ENCODE measurements at regions not wholly inside any gene's neighbourhood (a gene's known extent, or its start where the extent isn't known, plus 50 kb on each side); places are given as distances from the start of the nearest gene placed in this dataset.

- no peaks in the 10 kb centered on the region for H3K79me2 ChIP-seq (ENCODE audit: insufficient read depth)
- no peaks in the 10 kb centered on the region for H4K20me1 ChIP-seq (ENCODE audit: insufficient read depth)
- no peak overlapping the region for H3K27ac ChIP-seq (ENCODE audit: low read depth in 2 of 2, low read length in 1 of 2)
- H3F3A ChIP-seq (replicated peaks; ENCODE audit: insufficient read depth): no peaks in the 10 kb centered on the region
- no peaks in the 10 kb centered on the region for H3K27me3 ChIP-seq (ENCODE audit: insufficient read depth)
- H3K4me1 ChIP-seq (ENCODE audit: control insufficient read depth in 1 of 2, insufficient read depth in 2 of 2, low read depth in 1 of 2, low read length in 1 of 2): no peaks in the 10 kb centered on the region
- H3K9me3 ChIP-seq: no peaks in the 10 kb centered on the region
- DNase-seq: no peak
- no peak overlapping the region for H2AFZ ChIP-seq (ENCODE audit: low read depth)
- TF ChIP-seq GABPA (IDR thresholded peaks at IDR 0.05; ENCODE audit: low read depth): no peak
- TF ChIP-seq YY1 (IDR thresholded peaks at IDR 0.05; ENCODE audit: low read depth): no peak
- TF ChIP-seq USF1 (IDR thresholded peaks at IDR 0.05; ENCODE audit: borderline replicate concordance, low read depth): no peak
- no peak for TF ChIP-seq ELF1 (IDR thresholded peaks at IDR 0.05)
- TF ChIP-seq NFIC (IDR thresholded peaks at IDR 0.05; ENCODE audit: borderline replicate concordance): no peak
- TF ChIP-seq SIN3A (IDR thresholded peaks at IDR 0.05; ENCODE audit: borderline replicate concordance, low read depth, low read length): no peak
- TF ChIP-seq RAD21 (IDR thresholded peaks at IDR 0.05; ENCODE audit: low read length): no peak
- TF ChIP-seq TCF12 (IDR thresholded peaks at IDR 0.05): no peak
- no peak for TF ChIP-seq POLR2AphosphoS5 (IDR thresholded peaks at IDR 0.05; ENCODE audit: low read depth, low read length)
- no peak for TF ChIP-seq MXI1 (IDR thresholded peaks at IDR 0.05; ENCODE audit: low read depth, low read length)
- TF ChIP-seq, protein P1, sequence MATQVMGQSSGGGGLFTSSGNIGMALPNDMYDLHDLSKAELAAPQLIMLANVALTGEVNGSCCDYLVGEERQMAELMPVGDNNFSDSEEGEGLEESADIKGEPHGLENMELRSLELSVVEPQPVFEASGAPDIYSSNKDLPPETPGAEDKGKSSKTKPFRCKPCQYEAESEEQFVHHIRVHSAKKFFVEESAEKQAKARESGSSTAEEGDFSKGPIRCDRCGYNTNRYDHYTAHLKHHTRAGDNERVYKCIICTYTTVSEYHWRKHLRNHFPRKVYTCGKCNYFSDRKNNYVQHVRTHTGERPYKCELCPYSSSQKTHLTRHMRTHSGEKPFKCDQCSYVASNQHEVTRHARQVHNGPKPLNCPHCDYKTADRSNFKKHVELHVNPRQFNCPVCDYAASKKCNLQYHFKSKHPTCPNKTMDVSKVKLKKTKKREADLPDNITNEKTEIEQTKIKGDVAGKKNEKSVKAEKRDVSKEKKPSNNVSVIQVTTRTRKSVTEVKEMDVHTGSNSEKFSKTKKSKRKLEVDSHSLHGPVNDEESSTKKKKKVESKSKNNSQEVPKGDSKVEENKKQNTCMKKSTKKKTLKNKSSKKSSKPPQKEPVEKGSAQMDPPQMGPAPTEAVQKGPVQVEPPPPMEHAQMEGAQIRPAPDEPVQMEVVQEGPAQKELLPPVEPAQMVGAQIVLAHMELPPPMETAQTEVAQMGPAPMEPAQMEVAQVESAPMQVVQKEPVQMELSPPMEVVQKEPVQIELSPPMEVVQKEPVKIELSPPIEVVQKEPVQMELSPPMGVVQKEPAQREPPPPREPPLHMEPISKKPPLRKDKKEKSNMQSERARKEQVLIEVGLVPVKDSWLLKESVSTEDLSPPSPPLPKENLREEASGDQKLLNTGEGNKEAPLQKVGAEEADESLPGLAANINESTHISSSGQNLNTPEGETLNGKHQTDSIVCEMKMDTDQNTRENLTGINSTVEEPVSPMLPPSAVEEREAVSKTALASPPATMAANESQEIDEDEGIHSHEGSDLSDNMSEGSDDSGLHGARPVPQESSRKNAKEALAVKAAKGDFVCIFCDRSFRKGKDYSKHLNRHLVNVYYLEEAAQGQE (IDR thresholded peaks at IDR 0.05; ENCODE audit: low read depth, low read length): no peak
- no peak for TF ChIP-seq TEAD4 (IDR thresholded peaks at IDR 0.05; ENCODE audit: borderline replicate concordance, insufficient read depth)
- no peak for TF ChIP-seq TAF1 (IDR thresholded peaks at IDR 0.05; ENCODE audit: borderline replicate concordance, low read depth, low read length)
- TF ChIP-seq MEF2A (IDR thresholded peaks at IDR 0.05; ENCODE audit: borderline replicate concordance, low read depth): no peak
- no peak for TF ChIP-seq FOSL2 (IDR thresholded peaks at IDR 0.05; ENCODE audit: borderline replicate concordance, low read depth)
- TF ChIP-seq PBX3 (IDR thresholded peaks at IDR 0.05): no peak
- H3K36me3 ChIP-seq (replicated peaks in 1 of 2; ENCODE audit: control insufficient read depth in 1 of 2, insufficient read depth in 2 of 2, low read length in 1 of 2): no peaks in the 10 kb centered on the region
- no peak overlapping the region for H3K9ac ChIP-seq
- no peak overlapping the region for H3K4me2 ChIP-seq
- ChIA-PET POLR2A (no interaction called here), CTCF (interaction anchor here (1.0 kb wide), 1 partner anchor 15 kb away, joined by 3 read pairs; no protein-coding TSS in a partner anchor)
- H3K4me3 ChIP-seq (ENCODE audit: low read depth in 2 of 2, low read length in 1 of 2): no peak overlapping the region
- no peaks in the 10 kb centered on the region for H3K9me2 ChIP-seq
Observed at GRCh38 chr3:22507709-22508108, 695.4 kb upstream of the UBE2E2 start.

Measured in SK-N-SH (cell line).